Activated CD4-positive, alpha-beta memory T cell treated with anti-CD3 and anti-CD28 coated beads for 36 hours (primary cell): ENCODE measurements at regions not wholly inside any gene's neighbourhood (a gene's known extent, or its start where the extent isn't known, plus 50 kb on each side); places are given as distances from the start of the nearest gene placed in this dataset.
"Not testable (repeated sequence)": the region's sequence is repeated elsewhere in the genome, so short reads cannot be mapped to it uniquely, and the experiment has no call there.

Experiments used
- CTCF ChIA-PET: fragments of 350-600 bp; sonication (Branson Sonifier 250); formaldehyde crosslinking; loops from one replicate; lab custom pipeline; 2021; ENCODE audit warnings: antibody characterized with exemption, inconsistent platforms; lab: Charles Lee
- POLR2A ChIA-PET: fragments of 350-600 bp; sonication (Branson Sonifier 250); formaldehyde crosslinking; loops from one replicate; lab custom pipeline; 2021; ENCODE audit warnings: antibody characterized with exemption; lab: Charles Lee
- DNase-seq: peaks from one replicate; pipeline ENCODE4 v3.0.0-alpha.2; 2020
- H3K27ac Mint-ChIP-seq: one replicate; pipeline ENCODE4 v1.8.0; 2021; ENCODE audit warnings: mixed read lengths
- H3K27me3 Mint-ChIP-seq: one replicate; pipeline ENCODE4 v1.8.0; 2021; ENCODE audit warnings: mixed read lengths
- H3K36me3 Mint-ChIP-seq: one replicate; pipeline ENCODE4 v1.8.0; 2021; ENCODE audit warnings: mixed read lengths
- H3K4me1 Mint-ChIP-seq: one replicate; pipeline ENCODE4 v1.8.0; 2021; ENCODE audit warnings: low read depth, mixed read lengths
- H3K4me3 Mint-ChIP-seq: one replicate; pipeline ENCODE4 v1.8.0; 2021; ENCODE audit warnings: mild to moderate bottlenecking, mixed read lengths
- H3K9me3 Mint-ChIP-seq: one replicate; pipeline ENCODE4 v1.8.0; 2021; ENCODE audit warnings: mixed read lengths
- intact Hi-C: fragments of 100-400 bp; cut with micrococcal nuclease; formaldehyde crosslinking; loops from one replicate; pipeline ENCODE4 v1.15.1; 2023

- ChIA-PET CTCF (no interaction called here), POLR2A (no interaction called here)
- Mint-ChIP-seq H3K27me3 (no peaks in the 10 kb centered on the region), H3K9me3 (no peaks in the 10 kb centered on the region), H3K27ac (no peak overlapping the region), H3K4me1 (no peaks in the 10 kb centered on the region), H3K4me3 (no peak overlapping the region), H3K36me3 (no peaks in the 10 kb centered on the region)
- no peak for DNase-seq
- intact Hi-C loops, result no loop called here
These were observed 120.5 kb upstream of the EGFL6 start for GRCh38 chrX:13448941-13449340.

- CTCF ChIA-PET, result not testable (repeated sequence)
These were observed 121.8 kb upstream of the ATXN3L start for GRCh38 chrX:13441608-13442007.

GRCh38 chrX:13440176-13440575 lies 120.3 kb upstream of the ATXN3L start:
- Mint-ChIP-seq H3K4me3 (no peak overlapping the region), H3K9me3 (peaks cover 13% of the 10 kb centered on the region), H3K27ac (no peak overlapping the region), H3K36me3 (no peaks in the 10 kb centered on the region), H3K4me1 (no peaks in the 10 kb centered on the region), H3K27me3 (no peaks in the 10 kb centered on the region)
- no peak for DNase-seq
- CTCF ChIA-PET, result no interaction called here
- intact Hi-C loops, result no loop called here
- POLR2A ChIA-PET, result no interaction called here

More at GRCh38 chrX:13441608-13442007, 121.8 kb upstream of the ATXN3L start:
- POLR2A ChIA-PET, intact Hi-C loops, H3K27me3 Mint-ChIP-seq, H3K4me3 Mint-ChIP-seq, H3K27ac Mint-ChIP-seq, H3K4me1 Mint-ChIP-seq, DNase-seq, H3K36me3 Mint-ChIP-seq: not testable (repeated sequence)
- peaks cover 13% of the 10 kb centered on the region for H3K9me3 Mint-ChIP-seq

- DNase-seq, result no peak
- intact Hi-C loops, result no loop called here
- POLR2A ChIA-PET, result no interaction called here
These were observed 113.4 kb upstream of the ATXN3L start for GRCh38 chrX:13433298-13433605.

GRCh38 chrX:13432414-13433297 lies 112.8 kb upstream of the ATXN3L start:
- Mint-ChIP-seq H3K9me3 (peaks cover 4% of the 10 kb centered on the region), H3K27ac (no peak overlapping the region), H3K4me1 (peaks cover 9% of the 10 kb centered on the region), H3K27me3 (no peaks in the 10 kb centered on the region), H3K4me3 (no peak overlapping the region), H3K36me3 (no peaks in the 10 kb centered on the region)
- no peak for DNase-seq
- ChIA-PET POLR2A (no interaction called here), CTCF (no interaction called here)
- intact Hi-C loops, result no loop called here

More at GRCh38 chrX:13433298-13433605, 113.4 kb upstream of the ATXN3L start:
- no peak overlapping the region for H3K4me3 Mint-ChIP-seq
- peaks cover 5% of the 10 kb centered on the region for H3K4me1 Mint-ChIP-seq
- CTCF ChIA-PET, result no interaction called here
- peaks cover 5% of the 10 kb centered on the region for H3K9me3 Mint-ChIP-seq
- H3K27me3 Mint-ChIP-seq, result no peaks in the 10 kb centered on the region
- no peak overlapping the region for H3K27ac Mint-ChIP-seq
- H3K36me3 Mint-ChIP-seq, result no peaks in the 10 kb centered on the region

- no peaks in the 10 kb centered on the region for H3K9me3 Mint-ChIP-seq
- H3K27me3 Mint-ChIP-seq, result no peaks in the 10 kb centered on the region
- H3K27ac Mint-ChIP-seq, result no peak overlapping the region
- ChIA-PET CTCF (no interaction called here), POLR2A (no interaction called here)
- H3K36me3 Mint-ChIP-seq, result no peaks in the 10 kb centered on the region
- H3K4me3 Mint-ChIP-seq, result no peak overlapping the region
- intact Hi-C loops, result no loop called here
- peaks cover 10% of the 10 kb centered on the region for H3K4me1 Mint-ChIP-seq
- no peak for DNase-seq
These were observed 110.4 kb upstream of the ATXN3L start for GRCh38 chrX:13430136-13430827.

- Mint-ChIP-seq H3K4me1 (peaks cover 10% of the 10 kb centered on the region), H3K4me3 (no peak overlapping the region), H3K9me3 (no peaks in the 10 kb centered on the region), H3K36me3 (no peaks in the 10 kb centered on the region), H3K27ac (no peak overlapping the region), H3K27me3 (no peaks in the 10 kb centered on the region)
- ChIA-PET CTCF (interaction anchor here (1.3 kb wide), 1 partner anchor 481 kb away, joined by 3 read pairs; no protein-coding TSS in a partner anchor), POLR2A (no interaction called here)
- intact Hi-C loops, result no loop called here
- peak; percentile 38 for DNase-seq
These were observed 108.4 kb upstream of the ATXN3L start for GRCh38 chrX:13428053-13428786.

- intact Hi-C loops, result no loop called here
- no peaks in the 10 kb centered on the region for H3K36me3 Mint-ChIP-seq
- no peak overlapping the region for H3K27ac Mint-ChIP-seq
- H3K4me3 Mint-ChIP-seq, result no peak overlapping the region
- H3K4me1 Mint-ChIP-seq, result peaks cover 10% of the 10 kb centered on the region
- H3K27me3 Mint-ChIP-seq, result no peaks in the 10 kb centered on the region
- ChIA-PET POLR2A (no interaction called here), CTCF (no interaction called here)
- DNase-seq, result no peak
- no peaks in the 10 kb centered on the region for H3K9me3 Mint-ChIP-seq
These were observed 107.7 kb upstream of the ATXN3L start for GRCh38 chrX:13427441-13428052.

- Mint-ChIP-seq H3K9me3 (no peaks in the 10 kb centered on the region), H3K4me1 (peaks cover 10% of the 10 kb centered on the region), H3K4me3 (no peak overlapping the region), H3K36me3 (no peaks in the 10 kb centered on the region), H3K27me3 (no peaks in the 10 kb centered on the region), H3K27ac (no peak overlapping the region)
- POLR2A ChIA-PET, result no interaction called here
- intact Hi-C loops, result no loop called here
- CTCF ChIA-PET, result no interaction called here
- DNase-seq, result no peak
These were observed 100.8 kb upstream of the ATXN3L start for GRCh38 chrX:13420545-13421183.

GRCh38 chrX:13419918-13420317 lies 100.1 kb upstream of the ATXN3L start:
- DNase-seq, result no peak
- intact Hi-C loops, result loop anchor here (2.0 to 10.0 kb wide), 2 partner anchors 33 to 55 kb away; no protein-coding TSS in a partner anchor
- H3K9me3 Mint-ChIP-seq, result no peaks in the 10 kb centered on the region
- no peaks in the 10 kb centered on the region for H3K36me3 Mint-ChIP-seq
- H3K4me3 Mint-ChIP-seq, result no peak overlapping the region
- peaks cover 10% of the 10 kb centered on the region for H3K4me1 Mint-ChIP-seq
- H3K27me3 Mint-ChIP-seq, result no peaks in the 10 kb centered on the region
- ChIA-PET POLR2A (no interaction called here), CTCF (no interaction called here)
- H3K27ac Mint-ChIP-seq, result no peak overlapping the region

GRCh38 chrX:13419276-13419675 lies 99.4 kb upstream of the ATXN3L start:
- Mint-ChIP-seq H3K4me1 (peaks cover 10% of the 10 kb centered on the region), H3K27ac (no peak overlapping the region), H3K4me3 (no peak overlapping the region), H3K9me3 (no peaks in the 10 kb centered on the region), H3K36me3 (no peaks in the 10 kb centered on the region), H3K27me3 (no peaks in the 10 kb centered on the region)
- intact Hi-C loops, result loop anchor here (2.0 to 10.0 kb wide), 2 partner anchors 32 to 56 kb away; no protein-coding TSS in a partner anchor
- CTCF ChIA-PET, result no interaction called here
- no peak for DNase-seq
- POLR2A ChIA-PET, result no interaction called here
